ENCODE measurements at regions not wholly inside any gene's neighbourhood (a gene's known extent, or its start where the extent isn't known, plus 50 kb on each side); places are given as distances from the start of the nearest gene placed in this dataset.

DNA sequence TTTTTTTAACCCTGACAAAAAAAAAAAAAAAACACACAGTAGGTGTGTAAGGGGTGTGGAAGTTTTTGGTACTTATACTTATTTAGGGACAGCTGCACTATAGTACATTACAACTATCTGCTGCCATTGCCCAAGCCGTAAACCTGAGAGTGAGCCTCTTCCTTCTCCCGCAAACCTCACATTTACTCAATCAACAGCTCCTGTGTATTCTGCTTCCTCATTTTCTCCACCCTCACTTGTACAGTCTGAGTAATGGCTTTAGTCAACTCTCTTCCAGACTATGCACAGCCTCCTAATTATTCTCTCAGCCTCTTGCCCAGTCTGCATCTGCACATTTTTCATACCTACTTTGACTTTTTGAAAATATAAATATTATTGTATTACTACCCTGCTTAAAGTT lies 362.0 kb downstream of the ADAM29 start:
- no peak overlapping the region for H3K4me3 ChIP-seq
- ATAC-seq (ENCODE audit: insufficient number of reproducible peaks, low FRiP score, low read depth) (no peak), DNase-seq (ENCODE audit: low spot score) (no peak)
- H3K27ac ChIP-seq = no peak overlapping the region
- H3K9me3 ChIP-seq = no peaks in the 10 kb centered on the region
- H3K36me3 ChIP-seq = no peaks in the 10 kb centered on the region
- no peaks in the 10 kb centered on the region for H3K4me1 ChIP-seq (ENCODE audit: control insufficient read depth in 1 of 2, low read depth in 2 of 2)
- TF ChIP-seq, protein P1, sequence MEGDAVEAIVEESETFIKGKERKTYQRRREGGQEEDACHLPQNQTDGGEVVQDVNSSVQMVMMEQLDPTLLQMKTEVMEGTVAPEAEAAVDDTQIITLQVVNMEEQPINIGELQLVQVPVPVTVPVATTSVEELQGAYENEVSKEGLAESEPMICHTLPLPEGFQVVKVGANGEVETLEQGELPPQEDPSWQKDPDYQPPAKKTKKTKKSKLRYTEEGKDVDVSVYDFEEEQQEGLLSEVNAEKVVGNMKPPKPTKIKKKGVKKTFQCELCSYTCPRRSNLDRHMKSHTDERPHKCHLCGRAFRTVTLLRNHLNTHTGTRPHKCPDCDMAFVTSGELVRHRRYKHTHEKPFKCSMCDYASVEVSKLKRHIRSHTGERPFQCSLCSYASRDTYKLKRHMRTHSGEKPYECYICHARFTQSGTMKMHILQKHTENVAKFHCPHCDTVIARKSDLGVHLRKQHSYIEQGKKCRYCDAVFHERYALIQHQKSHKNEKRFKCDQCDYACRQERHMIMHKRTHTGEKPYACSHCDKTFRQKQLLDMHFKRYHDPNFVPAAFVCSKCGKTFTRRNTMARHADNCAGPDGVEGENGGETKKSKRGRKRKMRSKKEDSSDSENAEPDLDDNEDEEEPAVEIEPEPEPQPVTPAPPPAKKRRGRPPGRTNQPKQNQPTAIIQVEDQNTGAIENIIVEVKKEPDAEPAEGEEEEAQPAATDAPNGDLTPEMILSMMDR (IDR thresholded peaks at IDR 0.05) = no peak
- no peaks in the 10 kb centered on the region for H3K27me3 ChIP-seq (replicated peaks; ENCODE audit: insufficient read depth)

DNA sequence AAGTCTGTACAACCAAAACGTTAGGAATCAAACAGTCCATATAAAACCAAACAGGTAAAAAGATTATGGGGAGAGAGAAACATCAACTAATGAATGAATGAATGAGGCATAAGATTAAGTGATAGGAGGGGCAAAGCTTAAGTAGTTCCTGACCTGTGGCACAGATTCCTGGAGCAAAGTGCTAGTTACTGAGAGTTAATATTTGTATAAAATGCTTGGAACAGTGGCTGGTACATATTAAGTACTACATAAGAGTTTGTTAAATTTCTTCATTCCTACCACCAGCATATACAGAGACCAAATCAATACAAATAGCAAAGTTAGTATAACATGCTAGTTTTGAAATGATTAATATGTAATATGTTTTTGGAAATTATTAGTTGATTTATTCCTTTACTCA lies 363.7 kb downstream of the ADAM29 start:
- Histone ChIP-seq H3K27ac (no peak overlapping the region), H3K27me3 (replicated peaks; ENCODE audit: insufficient read depth) (no peaks in the 10 kb centered on the region), H3K4me1 (ENCODE audit: control insufficient read depth in 1 of 2, low read depth in 2 of 2) (no peaks in the 10 kb centered on the region), H3K4me3 (no peak overlapping the region), H3K36me3 (no peaks in the 10 kb centered on the region), H3K9me3 (no peaks in the 10 kb centered on the region)
- no peak for ATAC-seq (ENCODE audit: insufficient number of reproducible peaks, low FRiP score, low read depth)
- TF ChIP-seq, protein P1 (IDR thresholded peaks at IDR 0.05) = no peak
- DNase-seq (ENCODE audit: low spot score) = no peak

DNA sequence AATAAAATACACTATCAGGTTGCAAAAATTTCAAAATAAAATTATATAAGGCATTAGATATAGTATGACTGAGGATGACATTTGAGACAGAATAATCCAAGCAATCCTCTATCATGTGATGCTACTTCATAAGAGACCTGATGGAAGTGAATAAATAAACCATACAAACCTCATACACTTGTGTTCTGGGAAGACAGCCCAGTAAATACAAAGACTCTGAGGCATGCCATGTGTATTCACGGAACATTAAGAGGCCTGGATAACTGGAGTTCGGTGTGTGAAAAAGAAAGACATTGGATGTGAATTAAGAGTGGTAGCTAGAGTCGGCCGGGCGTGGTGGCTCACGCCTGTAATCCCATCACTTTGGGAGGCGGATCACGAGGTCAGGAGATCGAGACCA lies 364.2 kb downstream of the ADAM29 start:
- no peaks in the 10 kb centered on the region for H3K27me3 ChIP-seq (replicated peaks; ENCODE audit: insufficient read depth)
- H3K4me1 ChIP-seq (ENCODE audit: control insufficient read depth in 1 of 2, low read depth in 2 of 2) = no peaks in the 10 kb centered on the region
- no peaks in the 10 kb centered on the region for H3K36me3 ChIP-seq
- no peaks in the 10 kb centered on the region for H3K9me3 ChIP-seq
- TF ChIP-seq, protein P1 (IDR thresholded peaks at IDR 0.05) = no peak
- no peak for ATAC-seq (ENCODE audit: insufficient number of reproducible peaks, low FRiP score, low read depth)
- no peak for DNase-seq (ENCODE audit: low spot score)
- no peak overlapping the region for H3K4me3 ChIP-seq
- no peak overlapping the region for H3K27ac ChIP-seq

DNA sequence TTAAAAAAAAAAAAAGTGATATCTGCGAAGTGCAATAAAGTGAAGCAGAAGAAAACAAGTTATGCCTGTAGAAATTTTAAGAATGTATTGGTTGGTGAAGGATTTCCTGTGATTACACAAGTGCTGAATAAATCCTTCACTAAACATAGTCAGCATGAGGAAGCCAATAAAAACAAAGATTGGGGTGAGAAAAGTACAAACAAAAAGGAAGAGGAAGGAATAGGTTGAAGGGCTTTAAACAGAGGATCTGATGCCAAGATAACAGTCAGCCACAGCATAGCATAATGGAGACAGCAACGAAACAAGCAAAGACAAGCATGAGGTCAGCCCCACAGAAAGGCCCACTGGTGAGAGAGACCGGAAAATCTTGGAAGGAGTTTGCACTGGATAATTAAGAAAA lies 372.2 kb downstream of the ADAM29 start:
- no peaks in the 10 kb centered on the region for H3K9me3 ChIP-seq
- no peak overlapping the region for H3K27ac ChIP-seq
- no peaks in the 10 kb centered on the region for H3K27me3 ChIP-seq (replicated peaks; ENCODE audit: insufficient read depth)
- ATAC-seq (ENCODE audit: insufficient number of reproducible peaks, low FRiP score, low read depth) (peak; percentile 36), DNase-seq (ENCODE audit: low spot score) (no peak)
- no peaks in the 10 kb centered on the region for H3K36me3 ChIP-seq
- TF ChIP-seq, protein P1 (IDR thresholded peaks at IDR 0.05) = no peak
- peaks cover 0 to 6% of the 10 kb centered on the region in 2 donors for H3K4me1 ChIP-seq (ENCODE audit: control insufficient read depth in 1 of 2, low read depth in 2 of 2)
- no peak overlapping the region for H3K4me3 ChIP-seq

DNA sequence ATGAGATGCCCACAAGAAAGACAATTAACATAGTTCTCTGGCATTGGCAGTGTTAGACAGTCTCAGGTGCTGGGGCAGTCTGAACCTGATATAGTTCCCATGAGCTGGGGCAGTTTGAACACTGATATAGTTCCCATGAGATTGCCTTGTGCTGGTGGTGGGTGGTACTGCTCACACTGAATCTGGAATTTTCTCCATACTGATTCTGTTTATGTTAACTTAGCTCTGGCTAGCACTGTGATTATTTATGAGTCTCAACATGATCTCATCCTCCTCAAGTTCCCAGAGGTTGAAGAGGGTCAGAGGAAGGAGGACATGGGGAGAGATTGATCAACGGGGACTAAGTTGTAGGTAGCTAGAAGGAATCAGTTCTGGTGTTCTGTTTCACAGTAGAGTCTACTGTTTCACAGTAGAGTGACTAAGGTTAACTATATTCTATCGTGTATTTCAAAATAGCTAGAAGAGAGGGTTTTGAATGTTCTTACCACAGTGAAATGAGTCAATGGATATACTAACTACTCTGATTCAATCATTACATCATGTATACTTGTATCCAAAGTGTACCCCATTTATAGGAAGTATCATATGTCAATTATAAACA lies 379.9 kb downstream of the ADAM29 start:
- DNase-seq (ENCODE audit: low spot score) (no peak), ATAC-seq (ENCODE audit: insufficient number of reproducible peaks, low FRiP score, low read depth) (no peak)
- Histone ChIP-seq H3K36me3 (no peaks in the 10 kb centered on the region), H3K27ac (no peak overlapping the region), H3K4me1 (ENCODE audit: control insufficient read depth in 1 of 2, low read depth in 2 of 2) (no peaks in the 10 kb centered on the region), H3K27me3 (replicated peaks; ENCODE audit: insufficient read depth) (no peaks in the 10 kb centered on the region), H3K4me3 (no peak overlapping the region), H3K9me3 (no peaks in the 10 kb centered on the region)
- TF ChIP-seq, protein P1 (IDR thresholded peaks at IDR 0.05) = no peak
